ENCODE measurements at regions not wholly inside any gene's neighbourhood (a gene's known extent, or its start where the extent isn't known, plus 50 kb on each side); places are given as distances from the start of the nearest gene placed in this dataset.

GRCh38 chr21:38669186-38669585 is 136.5 kb upstream of the ETS2 start:
- peak; percentile 66 for TF ChIP-seq CTCF (IDR thresholded peaks at IDR 0.05)
- no peak for TF ChIP-seq ZFX (IDR thresholded peaks at IDR 0.05; ENCODE audit: borderline replicate concordance)
